Stimulated activated naive CD8-positive, alpha-beta T cell treated with anti-CD3 and anti-CD28 coated beads, Interleukin-15, Interleukin-2, amounts not matched to agents 100 ng/mL and 50 ng/mL, for 24 hours (primary cell): ENCODE measurements at regions not wholly inside any gene's neighbourhood (a gene's known extent, or its start where the extent isn't known, plus 50 kb on each side); places are given as distances from the start of the nearest gene placed in this dataset.

Experiments
- H3K27ac Mint-ChIP-seq: one replicate; pipeline ENCODE4 v1.8.0; 2021; ENCODE audit warnings: mild to moderate bottlenecking, mixed read lengths
- H3K27me3 Mint-ChIP-seq: one replicate; pipeline ENCODE4 v1.8.0; 2021; ENCODE audit warnings: mixed read lengths
- H3K36me3 Mint-ChIP-seq: one replicate; pipeline ENCODE4 v1.8.0; 2021; ENCODE audit warnings: low read depth, mixed read lengths
- H3K4me1 Mint-ChIP-seq: one replicate; pipeline ENCODE4 v1.8.0; 2021; ENCODE audit warnings: low read depth, mixed read lengths
- H3K4me3 Mint-ChIP-seq: one replicate; pipeline ENCODE4 v1.8.0; 2021; ENCODE audit warnings: mild to moderate bottlenecking, mixed read lengths
- H3K9me3 Mint-ChIP-seq: one replicate; pipeline ENCODE4 v1.8.0; 2021; ENCODE audit warnings: mixed read lengths

DNA sequence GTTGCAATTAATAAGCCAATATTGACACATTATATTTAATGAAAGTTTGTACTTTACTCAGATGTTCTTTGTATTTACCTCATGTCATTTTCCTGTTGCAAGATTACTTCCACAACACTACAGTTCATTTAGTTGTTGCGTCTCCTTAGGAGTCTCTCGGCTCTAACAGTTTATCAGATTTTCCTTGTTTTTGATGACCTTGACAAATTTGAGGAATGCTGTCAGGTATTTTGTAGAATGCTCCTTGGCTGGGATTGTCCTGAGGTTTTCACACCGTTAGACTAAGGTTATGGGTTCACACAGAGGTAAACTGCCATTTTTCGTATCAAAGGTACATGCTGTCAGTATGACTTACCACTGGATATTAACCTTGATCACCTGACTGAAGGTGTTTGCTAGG is 416.6 kb upstream of the TNP1 start:
- Mint-ChIP-seq H3K27ac (no peak overlapping the region), H3K9me3 (no peaks in the 10 kb centered on the region), H3K27me3 (peaks cover 7% of the 10 kb centered on the region), H3K4me1 (no peaks in the 10 kb centered on the region), H3K36me3 (no peaks in the 10 kb centered on the region), H3K4me3 (no peak overlapping the region)

DNA sequence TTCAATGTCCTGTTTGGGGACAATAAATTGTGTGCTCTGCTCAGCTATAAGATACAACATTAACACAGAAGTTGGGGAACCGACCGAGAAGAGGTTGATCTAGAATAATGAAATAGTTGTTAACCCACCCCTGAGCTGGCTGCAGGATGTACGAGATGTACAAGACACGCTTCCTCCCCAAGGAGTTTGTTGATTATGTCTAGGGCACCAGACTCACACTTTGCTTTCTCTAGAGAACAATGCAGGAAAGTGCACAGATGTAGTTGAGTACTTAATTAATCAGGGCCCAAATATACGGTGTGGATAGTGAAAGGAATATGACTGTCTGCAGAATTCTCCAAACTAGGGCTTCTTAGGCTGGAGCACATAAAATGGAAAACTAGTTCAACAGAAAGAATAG is 415.2 kb upstream of the TNP1 start:
- Mint-ChIP-seq H3K27ac (no peak overlapping the region), H3K4me1 (no peaks in the 10 kb centered on the region), H3K27me3 (peaks cover 7% of the 10 kb centered on the region), H3K36me3 (no peaks in the 10 kb centered on the region), H3K4me3 (no peak overlapping the region), H3K9me3 (no peaks in the 10 kb centered on the region)

DNA sequence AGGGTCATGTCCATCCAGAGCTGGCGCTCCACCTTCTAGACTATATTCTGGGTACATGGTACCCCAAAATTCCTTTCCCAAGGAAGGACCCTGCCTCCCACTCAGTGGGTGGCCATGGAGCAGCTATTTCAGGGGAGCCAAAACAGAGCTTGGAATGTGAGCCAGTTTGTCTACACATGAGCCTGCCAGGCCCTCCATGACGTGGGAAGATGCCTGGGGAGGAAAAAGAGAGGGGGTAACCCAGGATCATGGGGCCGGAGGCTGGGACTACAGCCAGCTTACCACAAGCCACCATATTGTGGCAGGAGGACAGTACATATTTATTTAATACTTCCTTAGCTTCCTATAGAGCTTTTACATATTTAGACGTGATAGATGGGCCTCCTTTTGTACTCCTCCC is 414.7 kb upstream of the TNP1 start:
- H3K27ac Mint-ChIP-seq = no peak overlapping the region
- H3K27me3 Mint-ChIP-seq = peaks cover 7% of the 10 kb centered on the region
- no peaks in the 10 kb centered on the region for H3K36me3 Mint-ChIP-seq
- no peak overlapping the region for H3K4me3 Mint-ChIP-seq
- H3K4me1 Mint-ChIP-seq = no peaks in the 10 kb centered on the region
- H3K9me3 Mint-ChIP-seq = no peaks in the 10 kb centered on the region

DNA sequence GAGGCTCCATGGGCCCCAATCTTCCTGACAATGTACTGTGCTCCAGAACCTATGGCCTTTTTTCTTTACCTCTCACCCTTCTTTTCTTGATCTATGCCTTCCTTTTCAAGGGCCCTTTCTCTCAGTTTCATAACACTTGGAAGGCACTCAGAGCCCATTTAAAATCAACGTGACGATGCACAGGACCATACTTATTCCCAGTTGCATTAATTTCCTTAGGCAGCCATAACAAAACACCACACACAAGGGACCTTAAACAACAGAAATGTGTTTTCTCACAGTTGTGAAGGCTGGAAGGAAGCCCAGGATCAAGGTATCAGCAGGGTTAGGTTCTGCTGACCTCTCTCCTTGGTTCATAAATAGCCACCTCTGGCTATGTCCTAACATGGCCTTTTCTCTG is 414.0 kb upstream of the TNP1 start:
- no peaks in the 10 kb centered on the region for H3K36me3 Mint-ChIP-seq
- H3K4me1 Mint-ChIP-seq = no peaks in the 10 kb centered on the region
- H3K27me3 Mint-ChIP-seq = peaks cover 7% of the 10 kb centered on the region
- no peaks in the 10 kb centered on the region for H3K9me3 Mint-ChIP-seq
- no peak overlapping the region for H3K27ac Mint-ChIP-seq
- no peak overlapping the region for H3K4me3 Mint-ChIP-seq

DNA sequence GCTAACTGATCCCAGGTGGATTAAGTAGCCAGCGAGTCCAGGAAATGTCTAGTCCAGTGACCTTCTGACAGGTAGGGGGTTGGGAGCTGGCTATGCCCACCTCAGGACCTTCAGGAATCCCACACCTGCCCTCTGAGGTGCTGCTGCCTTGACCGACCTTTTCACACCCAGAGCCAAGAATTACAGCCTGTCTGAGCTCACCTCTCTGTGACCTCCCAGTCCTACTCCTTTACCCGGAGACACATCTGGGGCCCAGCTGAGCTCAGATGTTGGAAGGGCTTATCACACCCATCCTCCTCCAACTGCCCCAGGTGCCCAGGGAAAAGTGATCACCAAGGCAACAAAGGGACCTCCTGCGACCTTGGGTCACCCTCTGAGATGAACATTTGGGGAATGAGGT is 413.3 kb upstream of the TNP1 start:
- Mint-ChIP-seq H3K4me3 (no peak overlapping the region), H3K27me3 (peaks cover 7% of the 10 kb centered on the region), H3K4me1 (no peaks in the 10 kb centered on the region), H3K36me3 (no peaks in the 10 kb centered on the region), H3K9me3 (peaks cover under 1% of the 10 kb centered on the region), H3K27ac (no peak overlapping the region)

DNA sequence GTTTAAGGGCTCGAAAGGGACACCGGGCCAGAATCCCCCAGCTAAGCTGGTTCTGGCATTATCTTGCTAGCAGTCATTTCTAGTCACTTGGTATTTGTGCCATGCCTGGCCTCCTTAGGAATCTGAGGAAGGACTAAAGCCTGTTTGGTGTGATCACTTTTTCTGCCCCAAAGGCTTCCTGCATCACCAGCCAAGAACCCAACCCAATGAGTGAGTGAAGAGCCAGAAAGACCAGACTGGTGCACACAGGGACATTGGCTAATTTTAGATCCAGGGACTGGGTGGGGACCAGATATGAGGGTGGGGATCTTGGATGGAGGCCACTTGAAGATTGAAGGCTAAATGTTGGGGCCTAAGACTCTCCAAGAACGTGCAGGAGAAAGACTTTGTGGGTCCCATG is 411.9 kb upstream of the TNP1 start:
- H3K4me1 Mint-ChIP-seq = no peaks in the 10 kb centered on the region
- H3K27ac Mint-ChIP-seq = no peak overlapping the region
- no peaks in the 10 kb centered on the region for H3K36me3 Mint-ChIP-seq
- H3K9me3 Mint-ChIP-seq = peaks cover 6% of the 10 kb centered on the region
- peaks cover 13% of the 10 kb centered on the region for H3K27me3 Mint-ChIP-seq
- H3K4me3 Mint-ChIP-seq = no peak overlapping the region

DNA sequence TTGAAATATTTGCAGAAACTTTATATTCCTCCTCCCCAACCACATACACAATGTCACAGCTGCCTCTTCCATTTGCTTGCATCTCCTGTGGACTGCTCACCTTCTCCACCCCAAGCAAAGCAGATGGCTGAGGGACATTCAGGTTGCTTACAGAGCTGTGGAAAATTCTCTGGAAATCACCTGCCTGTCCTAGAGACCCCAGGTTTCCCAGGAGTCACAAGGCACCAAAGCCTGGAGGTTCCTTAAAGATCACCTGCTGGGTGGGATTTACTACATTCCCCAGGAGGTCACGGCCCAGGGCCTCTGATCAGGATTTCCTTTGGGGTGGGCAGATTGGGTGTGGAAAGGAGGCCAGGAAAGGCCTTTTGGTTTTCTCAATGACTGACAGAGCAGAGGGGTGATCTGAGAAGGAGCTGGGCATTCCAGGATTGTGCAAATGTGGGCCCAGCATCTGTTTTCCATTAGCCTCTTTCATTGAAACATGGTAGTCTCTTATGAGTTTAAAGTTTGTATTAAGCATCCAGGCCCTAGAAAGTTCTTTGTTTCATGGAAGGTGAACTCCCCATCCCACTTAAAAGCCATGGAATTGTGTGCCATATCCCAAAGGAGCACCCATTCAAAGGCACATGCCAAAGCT is 410.7 kb upstream of the TNP1 start:
- no peaks in the 10 kb centered on the region for H3K4me1 Mint-ChIP-seq
- peaks cover 6% of the 10 kb centered on the region for H3K9me3 Mint-ChIP-seq
- H3K27me3 Mint-ChIP-seq = peaks cover 11% of the 10 kb centered on the region

DNA sequence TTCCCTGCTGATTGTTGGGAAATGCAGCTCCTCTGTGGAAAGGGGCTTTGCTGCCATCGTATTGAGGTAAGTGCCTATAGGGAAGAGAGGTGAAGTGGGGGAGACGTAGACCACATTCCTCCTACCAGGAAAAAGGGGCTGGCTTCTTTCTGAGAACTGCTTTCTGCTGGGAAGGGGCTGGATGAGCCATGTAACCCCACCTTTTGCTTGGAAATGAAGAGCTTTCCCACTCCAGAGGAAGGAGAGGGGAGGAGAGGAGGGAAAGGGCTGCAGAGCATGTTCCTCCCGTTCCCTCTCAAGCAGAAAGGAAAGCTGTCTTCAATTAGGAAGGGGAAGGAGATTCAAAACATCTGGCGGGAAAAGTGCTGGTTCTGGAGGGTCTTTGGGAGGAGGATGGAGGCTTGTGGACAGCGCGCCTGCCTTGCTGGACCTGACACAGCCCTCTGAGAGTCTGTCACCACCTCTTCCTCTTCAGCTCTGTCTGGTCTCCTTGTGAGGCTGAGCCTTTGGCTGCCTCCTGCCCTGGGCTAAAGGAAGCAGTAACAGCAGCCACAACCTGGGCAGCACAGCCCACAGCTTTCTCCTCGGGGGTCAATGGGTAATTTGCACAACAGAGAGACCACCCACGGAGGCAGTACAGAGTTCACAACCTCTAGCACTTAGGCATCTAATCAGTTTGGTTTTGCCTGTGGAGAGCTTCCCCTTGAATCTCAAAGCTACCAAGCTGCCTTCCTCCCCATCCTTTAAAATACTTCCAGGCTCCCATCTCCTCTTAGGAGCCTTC is 410.0 kb upstream of the TNP1 start:
- Mint-ChIP-seq H3K36me3 (no peaks in the 10 kb centered on the region), H3K27ac (no peak overlapping the region), H3K9me3 (peaks cover 6% of the 10 kb centered on the region)

More for the DNA sequence above, 410.7 kb upstream of the TNP1 start:
- Mint-ChIP-seq H3K27ac (no peak overlapping the region), H3K4me3 (no peak overlapping the region), H3K36me3 (no peaks in the 10 kb centered on the region)

DNA sequence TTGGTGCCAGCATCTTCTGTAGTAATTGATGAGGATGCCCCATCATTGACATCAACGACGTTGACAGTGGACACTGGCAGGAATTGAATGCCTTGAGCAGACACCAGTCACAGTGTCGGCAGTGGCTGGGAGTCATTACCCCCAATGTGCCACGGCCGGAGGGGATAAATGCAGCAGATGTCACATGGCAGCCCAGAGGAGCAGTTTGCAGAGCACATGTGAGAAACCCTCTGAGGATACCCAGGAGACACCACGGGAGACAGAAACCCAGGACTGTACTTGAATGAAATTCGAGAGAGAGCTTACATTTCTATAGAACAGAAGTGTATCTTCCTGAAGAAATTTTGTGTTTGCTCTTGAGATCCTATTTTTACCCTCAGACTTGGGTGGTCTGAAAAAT is 409.1 kb upstream of the TNP1 start:
- Mint-ChIP-seq H3K27ac (no peak overlapping the region), H3K4me1 (no peaks in the 10 kb centered on the region), H3K27me3 (peaks cover 11% of the 10 kb centered on the region), H3K4me3 (no peak overlapping the region), H3K36me3 (no peaks in the 10 kb centered on the region), H3K9me3 (peaks cover 6% of the 10 kb centered on the region)

More for the DNA sequence above, 410.0 kb upstream of the TNP1 start:
- H3K27me3 Mint-ChIP-seq = peaks cover 9% of the 10 kb centered on the region
- no peak overlapping the region for H3K4me3 Mint-ChIP-seq
- H3K4me1 Mint-ChIP-seq = no peaks in the 10 kb centered on the region

DNA sequence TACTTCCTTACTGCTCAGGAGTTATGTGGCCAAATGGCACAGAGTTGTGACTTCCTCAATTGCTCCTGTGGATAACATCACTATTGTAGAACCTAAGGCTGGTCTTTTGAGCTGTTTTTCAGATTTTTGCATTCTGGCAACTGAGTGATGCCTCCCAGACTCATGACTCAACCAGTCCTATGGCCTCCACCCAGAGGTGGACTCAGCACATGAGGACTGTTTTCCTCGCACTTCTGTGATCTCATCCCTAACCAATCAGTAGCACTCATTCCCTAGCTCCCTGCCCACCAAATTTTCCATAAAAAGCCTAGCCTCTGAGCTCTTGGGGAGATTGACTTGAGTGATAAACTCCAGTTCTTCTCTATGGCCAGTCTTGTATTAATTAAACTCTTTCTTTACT is 407.9 kb upstream of the TNP1 start:
- H3K4me3 Mint-ChIP-seq = no peak overlapping the region
- H3K27me3 Mint-ChIP-seq = peaks cover 15% of the 10 kb centered on the region
- peaks cover 6% of the 10 kb centered on the region for H3K9me3 Mint-ChIP-seq
- no peaks in the 10 kb centered on the region for H3K36me3 Mint-ChIP-seq
- no peak overlapping the region for H3K27ac Mint-ChIP-seq
- no peaks in the 10 kb centered on the region for H3K4me1 Mint-ChIP-seq

DNA sequence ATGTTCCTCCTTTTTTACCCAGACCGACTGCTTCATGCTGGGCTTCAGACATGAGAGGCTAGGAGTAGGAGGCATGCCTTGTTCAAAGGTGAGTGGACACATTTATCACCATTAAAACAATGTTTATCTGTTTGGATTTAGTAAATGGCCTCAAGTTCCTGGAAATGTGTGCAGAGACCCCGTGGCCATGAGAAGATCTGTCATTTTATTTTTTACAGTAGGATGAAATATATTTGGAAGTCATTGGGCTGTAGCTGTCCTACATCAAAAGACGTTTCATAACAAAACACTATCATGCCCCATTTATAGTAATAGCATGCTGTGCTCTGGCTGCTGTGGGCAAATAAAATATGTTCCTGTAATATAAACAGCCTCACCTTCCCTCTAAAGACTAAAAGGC is 403.9 kb upstream of the TNP1 start:
- Mint-ChIP-seq H3K4me3 (no peak overlapping the region), H3K4me1 (no peaks in the 10 kb centered on the region), H3K9me3 (peaks cover 6% of the 10 kb centered on the region), H3K27ac (no peak overlapping the region), H3K27me3 (peaks cover 29% of the 10 kb centered on the region), H3K36me3 (no peaks in the 10 kb centered on the region)

DNA sequence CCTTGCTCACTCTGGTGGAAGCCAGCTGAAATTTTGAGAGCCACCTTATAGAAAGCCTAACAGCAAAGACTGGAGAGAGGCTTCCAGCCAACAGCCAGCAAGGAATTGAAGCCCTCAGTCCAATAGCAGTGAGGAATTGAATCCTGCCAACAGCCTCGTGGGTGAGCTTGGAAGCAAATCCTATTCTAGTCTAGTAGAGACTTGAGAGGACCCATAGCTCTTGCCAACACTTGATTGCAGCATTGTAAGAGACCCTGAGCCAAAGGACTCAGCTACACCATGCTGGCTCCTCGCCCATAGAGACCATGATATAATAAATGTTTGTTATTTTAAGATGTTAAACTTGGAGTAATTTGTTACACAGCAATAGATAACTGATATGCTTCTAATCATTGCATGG is 403.0 kb upstream of the TNP1 start:
- no peak overlapping the region for H3K4me3 Mint-ChIP-seq
- peaks cover 27% of the 10 kb centered on the region for H3K27me3 Mint-ChIP-seq
- H3K4me1 Mint-ChIP-seq = no peaks in the 10 kb centered on the region
- no peak overlapping the region for H3K27ac Mint-ChIP-seq
- H3K36me3 Mint-ChIP-seq = no peaks in the 10 kb centered on the region
- H3K9me3 Mint-ChIP-seq = peaks cover 3% of the 10 kb centered on the region

DNA sequence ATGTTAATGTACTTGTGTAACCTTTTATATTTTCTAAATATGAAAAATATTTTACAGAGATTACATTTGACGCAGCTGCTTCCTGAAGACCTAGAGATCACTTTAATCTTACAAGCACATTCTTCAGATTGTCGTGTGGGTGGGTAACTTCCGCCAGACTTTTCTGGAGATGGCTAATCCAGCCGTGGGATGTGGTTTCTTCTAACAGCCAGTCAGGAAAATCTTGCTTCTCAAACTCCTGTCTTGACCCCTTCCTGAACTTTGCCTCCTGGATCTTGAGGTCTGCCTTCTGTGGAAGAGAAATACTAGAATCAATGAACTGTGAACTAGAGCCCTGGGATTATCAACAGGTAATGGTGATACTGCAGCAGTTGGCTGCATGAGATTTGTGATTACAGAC is 401.6 kb upstream of the TNP1 start:
- H3K4me1 Mint-ChIP-seq = no peaks in the 10 kb centered on the region
- H3K27ac Mint-ChIP-seq = no peak overlapping the region
- no peaks in the 10 kb centered on the region for H3K36me3 Mint-ChIP-seq
- H3K27me3 Mint-ChIP-seq = peaks cover 20% of the 10 kb centered on the region
- no peak overlapping the region for H3K4me3 Mint-ChIP-seq
- H3K9me3 Mint-ChIP-seq = no peaks in the 10 kb centered on the region

DNA sequence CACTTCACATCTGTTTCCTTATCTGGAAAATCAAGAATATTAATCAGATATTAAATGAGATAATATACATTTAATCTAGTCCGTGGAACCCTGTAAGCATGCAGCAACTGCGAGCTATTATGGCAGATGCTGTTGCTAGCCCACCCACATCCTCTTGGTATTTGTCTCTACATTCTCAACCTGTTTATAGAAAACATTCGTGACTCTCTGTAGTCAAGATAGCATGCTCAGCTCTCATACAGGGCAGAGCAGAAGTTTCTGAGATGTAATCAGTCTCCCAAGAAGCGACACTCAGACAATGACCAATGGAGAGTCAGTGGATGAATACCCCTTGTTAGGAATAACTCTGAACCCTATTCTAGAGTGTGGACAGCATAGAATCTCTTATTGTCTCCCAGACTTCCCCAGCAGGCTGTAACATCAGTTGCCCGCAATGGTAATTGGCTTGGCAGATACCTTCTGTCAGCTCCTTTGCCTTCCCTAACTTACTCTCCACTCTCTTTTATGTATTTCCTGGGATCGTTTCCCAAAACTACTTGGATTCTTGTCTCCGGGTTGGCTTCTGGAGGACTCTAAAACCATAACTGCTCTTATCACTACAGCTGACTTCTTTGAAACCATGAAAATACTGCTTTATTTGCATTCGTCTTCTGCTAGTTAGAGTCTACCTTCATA is 400.7 kb upstream of the TNP1 start:
- peaks cover 21% of the 10 kb centered on the region for H3K27me3 Mint-ChIP-seq
- no peaks in the 10 kb centered on the region for H3K36me3 Mint-ChIP-seq
- no peak overlapping the region for H3K4me3 Mint-ChIP-seq
- no peaks in the 10 kb centered on the region for H3K4me1 Mint-ChIP-seq
- no peaks in the 10 kb centered on the region for H3K9me3 Mint-ChIP-seq
- H3K27ac Mint-ChIP-seq = no peak overlapping the region

DNA sequence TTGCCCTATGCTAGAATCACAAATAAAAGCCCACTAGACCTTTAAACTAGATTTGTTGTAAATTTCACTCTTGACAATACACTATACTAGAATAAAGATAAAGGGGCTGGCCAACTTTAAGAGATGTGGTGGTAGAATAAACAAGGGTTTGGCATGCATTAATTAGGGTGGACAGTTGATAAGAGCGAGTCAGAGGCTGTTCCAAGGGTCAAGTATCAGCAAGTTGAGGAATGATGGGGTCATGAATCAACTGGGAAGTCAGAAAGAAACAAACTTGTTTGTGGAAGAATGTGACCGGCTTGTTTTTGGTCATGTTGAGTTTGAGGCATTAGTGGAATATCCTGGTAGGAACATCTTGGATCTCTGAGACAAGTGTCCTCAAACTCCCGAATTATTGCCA is 398.3 kb upstream of the TNP1 start:
- Mint-ChIP-seq H3K4me3 (no peak overlapping the region), H3K9me3 (no peaks in the 10 kb centered on the region), H3K36me3 (no peaks in the 10 kb centered on the region), H3K27ac (no peak overlapping the region), H3K4me1 (no peaks in the 10 kb centered on the region), H3K27me3 (peaks cover 30% of the 10 kb centered on the region)
